Neural cell (in vitro differentiated cells): ENCODE measurements at regions not wholly inside any gene's neighbourhood (a gene's known extent, or its start where the extent isn't known, plus 50 kb on each side); places are given as distances from the start of the nearest gene placed in this dataset.

Experiments used
- H2AFZ ChIP-seq: fragments of 200-600, 300-800 bp; sonication (generic), shearing (Covaris generic); 2 replicates; pipeline ENCODE4 v1.6.0; 2014; ENCODE audit warnings: low read depth, mild to moderate bottlenecking, antibody characterized with exemption, low read length, moderate library complexity
- H3F3A ChIP-seq: fragments of 200-600 bp; shearing (Covaris generic); 2 replicates; pipeline ENCODE4 v1.6.1; 2016; ENCODE audit warnings: mild to moderate bottlenecking, moderate library complexity, mixed read lengths, antibody characterized with exemption, low read length; ENCODE audit not compliant: insufficient read depth, poor library complexity, severe bottlenecking
- H3K27ac ChIP-seq: fragments of 200-600, 300-800 bp; sonication (generic), shearing (Covaris generic); 2 replicates; pipeline ENCODE4 v1.5.1; 2014; ENCODE audit warnings: mild to moderate bottlenecking, low read length, moderate library complexity
- H3K27me3 ChIP-seq: fragments of 300-800, 200-600 bp; sonication (generic), shearing (Covaris generic); 2 replicates; pipeline ENCODE4 v1.6.0; 2014; ENCODE audit warnings: mild to moderate bottlenecking, low read depth, low read length, moderate library complexity; ENCODE audit not compliant: insufficient read depth
- H3K36me3 ChIP-seq: fragments of 300-800, 200-600 bp; sonication (generic), shearing (Covaris generic); 2 replicates; pipeline ENCODE4 v1.5.1; 2014; ENCODE audit warnings: mild to moderate bottlenecking, antibody characterized with exemption, low read length, moderate library complexity; ENCODE audit not compliant: insufficient read depth
- H3K4me2 ChIP-seq: fragments of 300-800, 200-600 bp; sonication (generic), shearing (Covaris generic); 2 replicates; pipeline ENCODE4 v1.6.0; 2014; ENCODE audit warnings: mild to moderate bottlenecking, low read length
- H3K4me3 ChIP-seq: fragments of 300-800, 200-600 bp; sonication (generic), shearing (Covaris generic); 2 replicates; pipeline ENCODE4 v1.5.1; 2014; ENCODE audit warnings: mild to moderate bottlenecking, low read length, moderate library complexity
- H3K79me2 ChIP-seq: fragments of 200-600 bp; shearing (Covaris generic); replicated peaks from 2 replicates; pipeline ENCODE4 v1.6.0; 2014; ENCODE audit warnings: mild to moderate bottlenecking, low read length, moderate library complexity; ENCODE audit not compliant: insufficient read depth
- H3K9ac ChIP-seq: fragments of 300-800, 200-600 bp; sonication (generic), shearing (Covaris generic); 2 replicates; pipeline ENCODE4 v1.6.1; 2016; ENCODE audit warnings: mild to moderate bottlenecking, low read length, mixed read lengths
- H3K9me2 ChIP-seq: fragments of 200-600 bp; shearing (Covaris generic); 2 replicates; pipeline ENCODE4 v1.6.1; 2016; ENCODE audit warnings: mild to moderate bottlenecking, low read length, mixed read lengths; ENCODE audit not compliant: insufficient read depth
- H3K9me3 ChIP-seq: fragments of 200-600, 300-800 bp; sonication (generic), shearing (Covaris generic); 2 replicates; pipeline ENCODE4 v1.6.1; 2016; ENCODE audit warnings: mild to moderate bottlenecking, mixed run types, low read length, moderate library complexity, mixed read lengths
- H4K20me1 ChIP-seq: fragments of 200-600 bp; shearing (Covaris generic); 2 replicates; pipeline ENCODE4 v1.6.1; 2016; ENCODE audit warnings: mild to moderate bottlenecking, mixed run types; ENCODE audit not compliant: insufficient read depth
- EP300 ChIP-seq: fragments of 450-650 bp; conservative IDR thresholded peaks from 2 replicates; pipeline ENCODE4 v1.6.1; 2014; ENCODE audit warnings: antibody characterized with exemption, mild to moderate bottlenecking, moderate library complexity; ENCODE audit not compliant: poor library complexity, severe bottlenecking
- EZH2 ChIP-seq: fragments of 200-600, 300-800 bp; shearing (Covaris generic), sonication (generic); IDR thresholded peaks from 2 replicates; pipeline ENCODE4 v1.6.1; 2014; ENCODE audit warnings: antibody characterized with exemption, low read length, borderline replicate concordance, mild to moderate bottlenecking; ENCODE audit not compliant: insufficient read depth, poor library complexity, severe bottlenecking
- MXI1 ChIP-seq: fragments of 450-650 bp; conservative IDR thresholded peaks from 2 replicates; pipeline ENCODE4 v1.6.1; 2014; ENCODE audit warnings: antibody characterized with exemption, mild to moderate bottlenecking; ENCODE audit not compliant: poor library complexity, severe bottlenecking
- POLR2AphosphoS5 ChIP-seq: IDR thresholded peaks from 2 replicates; pipeline ENCODE4 v1.6.1; 2012
- RAD21 ChIP-seq: fragments of 450-650 bp; conservative IDR thresholded peaks from 2 replicates; pipeline ENCODE4 v1.6.1; 2014; ENCODE audit warnings: antibody characterized with exemption, mild to moderate bottlenecking, moderate library complexity
- REST ChIP-seq: IDR thresholded peaks from 2 replicates; pipeline ENCODE4 v1.6.1; 2012; ENCODE audit warnings: borderline replicate concordance
- SMC3 ChIP-seq: fragments of 450-650 bp; conservative IDR thresholded peaks from 2 replicates; pipeline ENCODE4 v1.6.1; 2014; ENCODE audit warnings: antibody characterized with exemption, mild to moderate bottlenecking, moderate library complexity; ENCODE audit not compliant: poor library complexity
- TAF1 ChIP-seq: IDR thresholded peaks from 2 replicates; pipeline ENCODE4 v1.6.1; 2012; ENCODE audit warnings: low read depth
- TF ChIP-seq, protein P1 (sequence below): fragments of 450-650 bp; IDR thresholded peaks from 2 replicates; pipeline ENCODE4 v1.5.1; 2014; ENCODE audit warnings: antibody characterized with exemption, mild to moderate bottlenecking, moderate library complexity; ENCODE audit not compliant: poor library complexity, severe bottlenecking

GRCh38 chr17:15888436-15888835 is 56.5 kb upstream of the ADORA2B start:
- no peaks in the 10 kb centered on the region for H4K20me1 ChIP-seq
- H3K79me2 ChIP-seq: no peaks in the 10 kb centered on the region
- no peak overlapping the region for H3K9ac ChIP-seq
- no peak overlapping the region for H3K4me3 ChIP-seq
- H3K27me3 ChIP-seq: no peaks in the 10 kb centered on the region
- H3K27ac ChIP-seq: no peak overlapping the region
- no peaks in the 10 kb centered on the region for H3K36me3 ChIP-seq
- no peak overlapping the region for H2AFZ ChIP-seq
- no peaks in the 10 kb centered on the region for H3F3A ChIP-seq
- TF ChIP-seq EZH2 (no peak), SMC3 (no peak), REST (no peak), POLR2AphosphoS5 (no peak), MXI1 (no peak)
- TF ChIP-seq, protein P1, sequence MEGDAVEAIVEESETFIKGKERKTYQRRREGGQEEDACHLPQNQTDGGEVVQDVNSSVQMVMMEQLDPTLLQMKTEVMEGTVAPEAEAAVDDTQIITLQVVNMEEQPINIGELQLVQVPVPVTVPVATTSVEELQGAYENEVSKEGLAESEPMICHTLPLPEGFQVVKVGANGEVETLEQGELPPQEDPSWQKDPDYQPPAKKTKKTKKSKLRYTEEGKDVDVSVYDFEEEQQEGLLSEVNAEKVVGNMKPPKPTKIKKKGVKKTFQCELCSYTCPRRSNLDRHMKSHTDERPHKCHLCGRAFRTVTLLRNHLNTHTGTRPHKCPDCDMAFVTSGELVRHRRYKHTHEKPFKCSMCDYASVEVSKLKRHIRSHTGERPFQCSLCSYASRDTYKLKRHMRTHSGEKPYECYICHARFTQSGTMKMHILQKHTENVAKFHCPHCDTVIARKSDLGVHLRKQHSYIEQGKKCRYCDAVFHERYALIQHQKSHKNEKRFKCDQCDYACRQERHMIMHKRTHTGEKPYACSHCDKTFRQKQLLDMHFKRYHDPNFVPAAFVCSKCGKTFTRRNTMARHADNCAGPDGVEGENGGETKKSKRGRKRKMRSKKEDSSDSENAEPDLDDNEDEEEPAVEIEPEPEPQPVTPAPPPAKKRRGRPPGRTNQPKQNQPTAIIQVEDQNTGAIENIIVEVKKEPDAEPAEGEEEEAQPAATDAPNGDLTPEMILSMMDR: no peak
- H3K9me2 ChIP-seq: no peaks in the 10 kb centered on the region
- no peaks in the 10 kb centered on the region for H3K9me3 ChIP-seq
- H3K4me2 ChIP-seq: no peak overlapping the region

DNA sequence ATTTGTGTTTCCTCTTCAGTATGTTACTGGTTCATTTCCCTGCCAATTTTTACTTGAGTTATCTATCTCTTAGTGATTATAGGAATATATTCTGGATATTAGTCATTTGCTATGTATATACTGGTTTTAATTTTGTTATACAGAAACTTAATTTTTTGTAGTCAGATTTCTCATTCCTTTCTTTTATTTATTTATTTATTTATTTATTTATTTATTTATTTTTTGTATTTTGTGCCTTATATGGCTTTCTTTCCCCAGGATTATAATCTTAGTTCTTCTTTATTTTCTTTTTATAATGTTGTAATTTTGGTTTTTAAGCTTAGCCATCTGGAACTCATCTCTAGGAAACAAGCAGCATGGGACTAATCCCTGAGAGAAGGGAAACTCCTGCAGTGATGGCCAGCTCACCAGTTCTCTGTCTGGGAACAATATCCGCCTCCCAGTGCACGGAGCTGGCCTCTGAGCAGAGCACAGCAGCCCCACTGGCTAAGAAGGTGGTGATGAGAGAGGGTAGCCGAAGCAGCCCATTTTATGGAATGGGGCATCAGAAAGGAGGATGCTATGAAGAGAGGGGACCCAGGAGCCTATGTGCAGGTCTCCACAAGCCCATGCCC is 54.5 kb upstream of the ADORA2B start:
- Histone ChIP-seq H3K36me3 (no peaks in the 10 kb centered on the region), H3K4me2 (no peak overlapping the region), H3K27me3 (no peaks in the 10 kb centered on the region), H3K27ac (no peak overlapping the region), H3K9ac (no peak overlapping the region), H3K9me3 (no peaks in the 10 kb centered on the region), H4K20me1 (no peaks in the 10 kb centered on the region), H2AFZ (no peak overlapping the region), H3K9me2 (no peaks in the 10 kb centered on the region), H3K4me3 (no peak overlapping the region), H3F3A (no peaks in the 10 kb centered on the region), H3K79me2 (no peaks in the 10 kb centered on the region)
- TF ChIP-seq RAD21: no peak
- no peak for TF ChIP-seq TAF1
- TF ChIP-seq EZH2: no peak
- TF ChIP-seq EP300: no peak
- no peak for TF ChIP-seq MXI1
- no peak for TF ChIP-seq REST
- no peak for TF ChIP-seq SMC3
- no peak for TF ChIP-seq POLR2AphosphoS5
- TF ChIP-seq, protein P1: no peak
